ENCODE measurements at regions not wholly inside any gene's neighbourhood (a gene's known extent, or its start where the extent isn't known, plus 50 kb on each side); places are given as distances from the start of the nearest gene placed in this dataset.

- TF ChIP-seq CTCF (IDR thresholded peaks at IDR 0.05) (no peak), EP300 (IDR thresholded peaks at IDR 0.05) (no peak), POLR2A (IDR thresholded peaks at IDR 0.05) (no peak)
Measured at GRCh38 chr1:82348487-82348886, 547.8 kb downstream of the ADGRL2 start.

All from upper lobe of left lung (tissue), 4 donors.